HG02870 (cell line): ENCODE measurements at regions not wholly inside any gene's neighbourhood (a gene's known extent, or its start where the extent isn't known, plus 50 kb on each side); places are given as distances from the start of the nearest gene placed in this dataset.
"Not testable (repeated sequence)": the region's sequence is repeated elsewhere in the genome, so short reads cannot be mapped to it uniquely, and the experiment has no call there.

Experiments
- ATAC-seq: cut with Tn5 transposase; IDR thresholded peaks from one replicate; pipeline ENCODE4 v1.9.1; 2021; ENCODE audit warnings: mild to moderate bottlenecking, moderate library complexity; ENCODE audit not compliant: unreplicated experiment

DNA sequence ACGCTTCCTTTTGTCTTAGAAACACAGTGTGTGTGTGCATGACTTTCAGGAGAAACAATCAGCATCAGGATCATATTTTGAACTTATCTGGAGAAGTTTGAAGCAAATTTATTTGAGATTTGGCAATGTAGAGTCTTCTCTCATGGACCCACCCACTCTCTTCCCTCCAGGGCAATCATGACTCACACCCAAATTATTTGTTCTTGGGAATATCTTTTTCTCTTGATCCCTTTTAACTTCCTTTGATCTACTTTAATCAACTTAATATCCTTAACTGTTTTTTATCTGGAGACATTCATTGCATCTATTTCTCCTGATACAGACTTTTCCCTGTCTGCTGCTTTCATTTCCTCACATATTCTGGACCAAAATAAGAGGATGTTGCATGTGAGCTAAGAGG lies 1174.3 kb downstream of the GATA3 start:
- ATAC-seq = no peak

DNA sequence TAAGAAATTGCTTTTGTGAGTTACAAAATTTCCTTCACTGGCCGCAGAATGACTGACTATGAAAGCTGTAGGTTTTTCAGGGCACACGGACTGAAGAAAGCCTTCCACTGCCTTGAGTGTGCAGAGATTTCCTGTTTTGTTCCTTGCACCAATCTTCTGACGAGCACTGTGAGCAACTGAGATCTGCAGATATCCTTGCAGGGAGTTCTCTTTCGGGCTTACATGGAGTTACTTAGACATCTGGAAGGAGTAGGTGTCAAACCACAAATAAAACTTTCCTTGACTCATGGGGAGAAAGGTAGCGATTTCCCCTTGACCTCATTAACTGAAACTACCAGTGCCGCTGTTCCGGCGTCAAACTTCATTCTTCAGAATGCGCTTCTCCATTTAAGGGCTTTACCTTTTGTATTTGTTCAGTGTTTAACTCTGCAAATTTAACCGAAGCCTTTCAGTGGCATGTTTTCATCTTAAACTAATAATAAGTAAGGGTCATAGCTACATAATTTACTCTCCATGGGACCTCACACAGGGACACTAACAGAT lies 1175.3 kb downstream of the GATA3 start:
- ATAC-seq = no peak

DNA sequence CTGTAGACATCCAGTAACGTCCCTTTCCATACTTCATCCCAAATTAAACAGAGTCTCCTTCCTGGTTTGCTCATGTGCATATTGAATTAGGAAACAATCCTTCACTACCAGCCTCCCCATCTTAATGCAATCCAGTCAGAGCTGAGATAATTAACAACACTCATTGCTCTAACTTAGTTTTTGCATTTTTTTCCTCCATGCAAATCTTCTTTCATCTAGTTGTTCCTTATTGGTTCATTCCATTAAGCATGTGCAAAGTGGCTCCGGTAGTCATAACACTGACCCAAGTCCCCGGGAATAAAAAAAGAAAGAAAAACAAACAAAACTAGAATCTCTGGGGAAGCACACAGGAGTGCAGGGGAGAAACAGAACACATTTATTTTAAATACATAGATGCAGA lies 1176.1 kb downstream of the GATA3 start:
- ATAC-seq = no peak

DNA sequence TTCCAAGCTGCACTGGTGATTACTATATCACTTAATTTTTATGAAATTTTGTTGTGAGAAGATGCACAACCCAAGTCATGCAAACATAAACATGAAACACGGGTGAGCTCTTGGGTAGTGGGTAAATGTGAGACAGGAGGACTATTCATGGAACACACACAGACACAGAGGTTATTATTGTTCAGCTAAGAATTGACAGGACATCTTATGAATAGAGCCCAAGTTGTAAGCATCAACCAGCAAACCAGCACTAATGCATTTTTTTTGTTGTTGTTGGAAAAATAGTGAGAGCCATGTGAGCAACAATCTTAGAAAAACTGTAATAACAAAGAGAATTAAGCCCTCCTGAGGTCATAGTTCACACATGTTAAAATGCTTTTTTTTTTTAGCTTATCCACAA lies 1179.7 kb downstream of the GATA3 start:
- no peak for ATAC-seq

DNA sequence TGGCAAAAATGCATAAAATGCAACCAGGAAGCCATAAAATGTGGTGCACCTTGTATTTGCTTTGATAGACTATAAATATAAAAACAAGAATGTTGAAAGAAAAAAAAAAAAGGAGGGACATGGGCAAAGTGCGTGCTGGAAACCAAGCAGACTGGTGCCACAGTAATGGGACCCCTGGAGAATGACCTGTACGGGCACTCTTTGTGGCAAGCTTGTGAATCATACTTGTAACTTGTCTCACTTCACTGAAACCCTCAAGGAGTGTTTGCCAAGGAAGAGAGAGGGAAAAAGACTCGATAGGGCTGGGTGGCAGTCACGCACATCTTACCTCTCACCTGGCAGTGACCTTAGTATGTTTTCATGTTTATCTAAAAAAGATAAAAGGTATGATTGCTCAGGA lies 1183.6 kb downstream of the GATA3 start:
- ATAC-seq = no peak

DNA sequence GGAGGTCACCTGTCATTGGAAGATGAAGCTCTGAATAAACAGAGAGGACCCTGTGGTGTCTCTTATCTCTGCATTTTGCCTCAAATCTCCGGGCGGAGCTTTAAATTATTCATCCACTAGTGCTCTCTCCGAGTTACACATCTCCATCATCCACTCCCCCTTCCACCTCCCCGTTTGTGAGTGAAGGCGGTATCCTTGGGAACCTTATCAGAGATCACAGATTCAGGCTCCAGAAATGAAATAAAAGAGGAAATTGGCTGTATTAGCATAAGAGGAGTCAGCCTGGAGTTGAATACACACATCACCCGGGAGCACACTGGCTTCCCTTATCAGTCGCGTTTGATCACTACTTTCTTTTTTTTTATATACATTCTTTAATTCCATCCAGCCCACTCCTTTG lies 1184.8 kb downstream of the GATA3 start:
- no peak for ATAC-seq

DNA sequence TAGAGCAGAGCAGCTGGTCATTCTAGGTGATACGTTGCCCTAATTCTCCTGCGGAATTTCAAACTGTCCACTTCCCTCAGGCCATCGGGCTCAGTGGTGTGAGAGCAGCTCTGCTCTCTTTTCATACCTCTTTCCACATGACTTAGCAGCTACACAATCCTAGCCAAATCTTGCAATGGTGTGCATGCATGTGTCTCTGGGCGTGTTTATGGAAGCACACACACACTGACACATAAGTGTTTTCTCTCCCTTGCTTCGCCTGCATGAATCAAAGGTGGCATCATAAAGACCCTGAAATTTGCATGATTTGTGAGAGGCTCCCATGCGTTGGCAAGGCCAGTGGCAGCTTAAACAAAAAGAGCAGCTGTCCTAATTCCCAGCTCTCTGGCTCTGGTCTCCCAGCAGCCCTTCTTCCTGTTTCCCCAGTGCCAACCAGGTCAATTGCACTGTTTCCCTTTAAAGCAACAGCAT lies 1189.5 kb downstream of the GATA3 start:
- ATAC-seq = no peak

DNA sequence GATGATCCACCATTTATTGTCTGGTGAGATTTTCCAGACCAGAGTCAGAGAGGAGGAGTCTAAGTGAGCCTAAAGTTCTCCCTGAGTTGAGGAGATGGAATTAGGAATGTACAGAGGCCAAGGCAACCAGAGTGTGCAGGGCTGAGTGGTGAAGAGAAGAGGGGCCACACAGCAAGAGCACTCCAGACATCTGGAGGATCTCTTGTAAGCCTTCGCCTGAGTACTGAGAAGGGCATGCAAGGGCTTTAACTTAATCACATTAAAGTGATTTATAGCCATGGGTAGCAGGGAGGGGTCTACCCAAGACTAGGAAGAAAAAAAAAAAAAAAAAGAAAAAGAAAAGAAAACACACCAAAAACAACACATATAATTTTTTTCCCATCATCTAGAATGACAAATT lies 1190.4 kb downstream of the GATA3 start:
- no peak for ATAC-seq

DNA sequence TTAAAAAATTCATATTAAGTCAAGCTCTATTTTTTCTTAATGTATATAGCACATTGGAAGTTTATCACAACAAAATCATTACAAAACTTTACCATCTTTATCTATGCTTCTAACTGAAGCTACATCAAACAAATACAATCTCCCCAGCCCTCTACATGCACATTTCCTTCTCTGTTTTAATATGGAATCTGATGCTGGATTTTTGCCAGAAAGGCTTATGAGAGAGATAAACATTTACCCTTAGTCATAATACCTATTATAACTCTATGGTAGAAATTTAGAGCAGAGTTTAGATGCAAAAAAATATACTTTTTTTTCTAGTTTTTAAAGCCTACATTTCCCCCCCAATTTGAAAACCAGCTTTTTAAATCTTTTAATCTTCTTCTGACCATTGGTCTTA lies 1198.6 kb downstream of the GATA3 start:
- no peak for ATAC-seq

DNA sequence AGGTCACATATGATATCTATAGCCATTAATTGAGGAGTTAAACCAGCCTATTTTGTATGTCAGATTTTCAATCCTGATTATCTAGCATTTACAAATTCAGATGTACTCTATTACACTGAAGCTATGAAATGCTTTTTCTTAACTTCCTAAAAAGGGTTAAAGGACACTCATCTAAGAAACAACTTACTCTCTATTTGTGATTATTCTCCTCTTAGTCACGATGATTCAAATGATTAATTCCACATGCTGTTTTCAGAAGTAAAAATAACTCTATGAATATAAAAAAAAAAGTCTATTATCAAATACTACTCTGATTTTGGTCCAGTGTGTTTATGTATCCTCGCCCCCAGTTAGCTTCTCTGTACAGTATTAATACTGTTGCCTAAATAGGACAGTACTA lies 1199.9 kb downstream of the GATA3 start:
- ATAC-seq = no peak

DNA sequence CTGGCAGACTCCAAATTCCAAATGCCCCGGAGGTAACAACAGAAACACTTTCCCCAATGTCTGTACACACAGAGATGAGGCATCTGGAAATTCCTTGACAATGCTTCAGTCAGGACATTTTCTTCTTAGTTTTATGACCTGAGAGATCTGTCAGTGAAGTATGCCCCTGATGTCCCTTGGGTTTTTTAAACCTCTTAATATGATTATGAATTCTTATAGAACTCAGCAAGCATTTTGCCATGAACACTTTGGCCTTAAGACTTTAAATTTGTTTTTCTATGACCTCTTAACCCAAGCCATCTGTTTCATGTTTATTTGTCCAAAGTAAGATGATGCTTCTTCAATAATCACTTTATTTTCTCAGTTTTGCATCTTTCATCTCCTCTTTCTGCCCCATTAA lies 1206.2 kb downstream of the GATA3 start:
- no peak for ATAC-seq

DNA sequence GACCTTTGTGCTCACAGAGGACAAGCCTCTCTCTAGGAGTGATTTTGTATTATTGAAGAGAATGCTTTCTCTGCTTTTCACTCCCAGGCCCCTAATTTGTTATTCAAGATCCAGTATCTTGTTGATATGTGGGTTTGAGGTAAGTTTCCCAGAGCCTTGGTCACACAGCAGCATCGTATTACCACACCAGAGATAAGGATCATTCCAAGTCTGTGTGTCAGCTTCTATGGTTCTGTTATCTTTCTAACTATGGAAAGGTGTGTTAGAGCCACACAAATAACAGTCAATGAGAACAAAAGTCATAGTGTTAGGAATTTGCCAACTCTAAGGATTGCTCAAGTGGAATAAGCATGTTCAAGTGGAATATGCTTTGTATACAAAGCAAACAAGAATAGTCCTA lies 1208.3 kb downstream of the GATA3 start:
- ATAC-seq = no peak

DNA sequence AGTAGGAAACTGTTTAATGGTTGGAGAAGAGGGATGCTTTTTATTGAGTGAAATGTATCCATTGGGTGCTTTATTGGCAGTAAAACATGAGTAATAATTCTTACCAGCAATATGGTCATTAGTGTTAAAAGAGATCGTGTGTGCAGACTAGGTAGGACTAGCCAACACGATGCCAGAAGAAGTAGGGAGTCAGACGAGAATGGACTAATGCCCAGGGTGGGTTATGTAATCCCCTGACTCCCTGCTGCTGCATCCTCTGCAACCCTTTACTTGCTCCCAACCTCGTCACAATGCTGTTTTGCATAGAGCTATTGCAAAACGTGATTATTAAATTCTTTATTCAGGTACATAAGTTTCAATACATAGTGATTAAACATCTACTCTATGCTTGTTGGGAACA lies 1213.7 kb downstream of the GATA3 start:
- no peak for ATAC-seq

DNA sequence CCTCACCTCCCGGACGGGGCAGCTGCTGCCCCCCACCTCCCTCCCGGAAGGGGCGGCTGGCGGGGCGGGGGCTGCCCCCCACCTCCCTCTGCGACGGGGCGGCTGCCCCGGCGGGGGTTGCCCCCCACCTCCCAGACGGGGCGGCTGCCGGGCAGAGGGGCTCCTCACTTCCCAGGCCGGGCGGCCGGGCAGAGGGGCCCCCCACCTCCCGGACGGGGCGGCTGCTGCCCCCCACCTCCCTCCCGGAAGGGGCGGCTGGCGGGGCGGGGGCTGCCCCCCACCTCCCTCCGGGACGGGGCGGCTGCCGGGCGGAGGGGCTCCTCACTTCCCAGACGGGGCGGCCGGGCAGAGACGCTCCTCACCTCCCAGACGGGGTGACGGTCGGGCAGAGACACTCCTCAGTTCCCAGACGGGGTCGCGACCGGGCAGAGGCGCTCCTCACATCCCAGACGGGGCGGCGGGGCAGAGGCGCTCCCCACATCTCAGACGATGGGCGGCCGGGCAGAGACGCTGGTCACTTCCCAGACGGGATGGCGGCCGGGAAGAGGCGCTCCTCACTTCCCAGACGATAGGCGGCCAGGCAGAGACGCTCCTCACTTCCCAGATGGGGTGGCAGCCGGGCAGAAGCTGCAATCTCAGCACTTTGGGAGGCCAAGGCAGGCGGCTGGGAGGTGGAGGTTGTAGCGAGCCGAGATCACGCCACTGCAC lies 1218.8 kb downstream of the GATA3 start:
- ATAC-seq = not testable (repeated sequence)

DNA sequence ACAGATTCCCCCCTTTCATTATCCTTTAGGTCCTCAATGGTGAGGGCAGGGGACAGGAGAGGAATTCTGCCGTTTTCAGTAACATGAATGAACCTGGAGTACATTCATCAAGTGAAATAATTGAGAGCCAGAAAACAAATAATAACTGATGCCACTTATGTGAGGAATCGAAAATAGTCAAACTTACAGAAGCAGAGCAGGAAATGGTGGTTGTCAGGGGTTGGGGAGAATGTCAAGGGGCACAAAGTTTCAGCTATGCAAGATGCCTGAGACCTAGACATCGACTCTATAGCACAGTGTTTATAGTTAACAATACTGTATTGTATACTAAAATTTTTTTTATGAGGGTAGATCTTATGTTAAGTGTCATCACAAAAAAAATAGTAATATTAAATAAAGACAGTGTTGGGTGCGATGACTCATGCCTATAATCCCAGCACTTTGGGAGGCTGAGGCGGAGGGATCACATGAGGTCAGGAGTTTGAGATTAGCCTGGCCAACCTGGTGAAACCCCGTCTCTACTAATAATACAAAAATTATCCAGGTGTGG lies 1219.8 kb downstream of the GATA3 start:
- ATAC-seq = no peak

DNA sequence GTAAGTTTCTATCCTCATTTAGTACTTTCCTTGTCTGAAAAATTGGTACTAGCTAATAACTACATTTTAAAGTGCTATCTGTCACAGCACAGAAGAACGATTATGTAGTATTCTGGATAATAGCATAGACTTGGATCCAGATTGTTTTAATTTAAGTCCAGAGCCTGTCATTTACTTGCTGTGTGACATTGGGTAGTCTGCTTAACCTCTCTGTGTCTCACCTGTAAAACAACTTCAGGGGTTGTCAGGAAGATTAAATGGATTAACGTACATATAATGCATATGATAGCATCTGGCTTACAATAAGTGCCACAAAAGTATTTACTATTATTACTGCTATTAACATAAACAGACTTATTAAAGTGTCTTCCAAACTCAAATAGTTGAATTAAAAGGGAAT lies 1221.4 kb downstream of the GATA3 start:
- ATAC-seq = no peak

DNA sequence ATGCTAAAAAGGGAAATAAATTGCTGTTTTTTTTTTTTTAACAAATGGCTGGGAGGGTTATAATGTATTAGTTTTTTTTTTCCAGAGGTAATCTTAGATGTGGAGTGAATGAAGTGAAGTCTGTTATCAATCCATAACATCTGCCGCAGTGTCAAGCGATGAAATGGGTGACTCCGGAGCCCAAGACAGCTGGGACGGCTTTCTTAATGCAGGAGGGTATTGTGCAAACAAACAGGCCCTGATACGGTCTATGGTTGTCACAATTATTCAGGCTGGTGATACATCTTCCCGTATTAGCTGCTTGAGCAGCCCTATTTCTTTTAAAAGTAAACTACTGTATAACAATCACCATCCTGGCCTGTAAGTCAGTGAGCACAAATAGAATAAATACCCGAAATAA lies 1231.2 kb downstream of the GATA3 start:
- no peak for ATAC-seq

DNA sequence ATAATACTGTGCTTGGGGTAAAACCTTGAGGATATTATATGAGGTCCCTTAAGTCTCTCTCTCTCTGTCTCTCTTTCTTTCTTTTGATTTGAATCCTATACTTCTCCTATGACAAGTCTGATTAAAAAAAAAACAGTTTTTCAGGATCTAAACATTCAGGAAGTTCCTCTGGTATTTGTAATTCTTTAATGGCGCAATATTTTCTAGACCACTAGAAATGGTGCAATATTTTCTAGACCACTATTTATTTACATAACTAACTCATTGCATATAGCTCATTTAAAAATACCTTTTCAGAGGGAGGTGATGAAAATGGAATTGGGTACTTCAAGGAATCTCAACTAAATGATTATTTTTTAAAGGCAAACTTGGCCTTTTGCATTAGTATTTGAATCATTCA lies 1235.3 kb downstream of the GATA3 start:
- no peak for ATAC-seq

DNA sequence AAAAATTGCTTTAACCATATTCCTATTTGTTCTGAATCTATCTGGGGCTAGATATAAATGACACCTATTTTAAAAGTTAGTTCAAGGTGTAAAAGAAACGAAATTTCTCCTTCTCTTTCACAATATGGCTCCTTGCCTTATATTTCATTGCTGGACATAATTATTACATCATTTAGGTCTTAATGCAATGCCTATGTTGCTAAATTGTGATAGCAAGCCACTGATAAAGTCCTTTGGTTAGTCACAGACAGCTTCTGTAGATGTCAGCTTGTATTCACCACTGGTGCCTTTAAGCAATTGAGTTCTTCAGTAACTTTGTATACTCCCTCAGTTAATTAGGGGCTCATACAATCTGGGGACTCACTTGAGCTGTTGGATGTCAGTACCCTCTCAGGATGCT lies 1236.6 kb downstream of the GATA3 start:
- no peak for ATAC-seq

DNA sequence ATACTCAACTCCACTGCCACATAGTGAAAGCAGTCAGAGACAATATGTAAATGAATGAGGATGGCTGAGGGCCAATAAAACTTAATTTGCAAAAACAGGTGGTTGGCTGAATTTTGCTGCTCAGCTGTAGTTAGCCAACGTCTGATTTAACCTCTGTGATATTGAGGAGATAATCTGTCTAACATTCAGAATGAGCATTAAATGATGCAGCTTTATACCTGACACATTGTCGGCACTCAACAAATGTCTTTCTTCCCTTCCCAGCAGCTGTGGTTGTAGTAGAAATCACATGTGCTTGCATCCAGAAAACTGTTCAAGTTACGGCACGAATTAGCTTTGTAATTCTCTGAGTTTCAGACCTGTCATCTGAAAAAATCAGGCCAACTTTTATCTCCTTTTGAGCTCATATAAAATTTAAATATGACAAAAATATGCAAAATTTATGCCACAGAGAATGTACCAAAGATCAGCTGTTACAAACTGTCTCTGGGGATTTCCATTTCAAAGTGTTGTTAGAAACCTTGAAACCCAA lies 1239.7 kb downstream of the GATA3 start:
- ATAC-seq = peak; percentile 42

DNA sequence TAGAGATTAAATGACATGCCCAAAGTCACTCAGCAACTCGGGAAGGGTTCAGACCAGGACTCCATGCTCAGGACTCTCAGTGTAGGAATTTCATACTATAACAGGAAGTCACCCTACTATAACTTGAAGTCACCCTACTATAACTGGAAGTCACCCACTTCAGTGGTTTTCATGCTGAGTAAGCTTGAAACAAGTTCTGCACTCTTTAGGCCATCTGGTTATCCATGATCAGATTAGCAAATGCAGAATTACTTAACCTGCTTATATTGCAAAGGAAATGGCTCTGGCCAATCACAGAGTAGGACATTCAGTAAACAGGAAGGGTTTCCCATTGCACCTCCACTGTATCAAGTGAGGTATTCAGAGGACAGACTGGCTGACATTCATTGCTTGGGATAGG lies 1240.4 kb downstream of the GATA3 start:
- ATAC-seq = peak; percentile 85

DNA sequence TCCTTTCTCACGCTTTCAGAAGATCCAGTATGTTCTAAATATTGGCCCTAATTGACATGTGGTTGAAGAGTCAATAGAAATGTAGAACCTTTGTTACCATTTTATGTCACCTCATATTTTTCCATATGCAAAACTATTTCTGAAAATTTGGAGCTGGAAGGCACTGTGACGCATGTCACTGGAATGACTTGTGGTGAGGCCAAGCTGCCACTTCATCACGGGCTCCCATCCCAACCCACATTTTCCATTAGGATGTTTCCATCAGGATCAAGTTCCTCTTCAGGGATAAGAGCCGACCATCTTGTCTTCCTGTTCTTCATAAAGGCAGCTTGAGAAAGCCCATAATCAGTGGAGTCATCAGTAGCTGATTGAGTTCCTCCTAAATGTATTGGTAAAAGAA lies 1241.7 kb downstream of the GATA3 start:
- ATAC-seq = no peak
